IMR-90 (cell line): ENCODE measurements at regions not wholly inside any gene's neighbourhood (a gene's known extent, or its start where the extent isn't known, plus 50 kb on each side); places are given as distances from the start of the nearest gene placed in this dataset.
A peak's percentile ranks its signal among the peaks of the same experiment; 100 is the strongest.

Experiments used
- ATAC-seq: fragments of 200-7000 bp; cut with Tn5 transposase; 2 replicates; pipeline ENCODE4 v1.9.1; 2020; ENCODE audit warnings: low read depth, mild to moderate bottlenecking, moderate library complexity
- BruUV-seq: library from RNA; stranded (reverse); fragments of 400-500 nt; replicated peaks from 2 replicates; lab custom pipeline; 2021; lab: Mats Ljungman, UMichigan
- CTCF ChIA-PET: fragments of 300-600 bp; formaldehyde crosslinking; extraction: SDS; loops from one replicate; lab custom pipeline; 2021; ENCODE audit warnings: antibody characterized with exemption; lab: Yijun Ruan, JAX
- POLR2A ChIA-PET: fragments of 300-600 bp; sonication (Branson Sonifier 250); formaldehyde crosslinking; loops from one replicate; lab custom pipeline; 2022; ENCODE audit warnings: antibody characterized with exemption; ENCODE audit not compliant: unreplicated experiment; lab: Charles Lee
- DNase-seq: peaks from one replicate; pipeline ENCODE4 v3.0.0; 2013
- H2AFZ ChIP-seq: replicated peaks from 2 replicates; pipeline ENCODE3; 2013; ENCODE audit warnings: low read length, mild to moderate bottlenecking; ENCODE audit not compliant: poor library complexity
- H2AK5ac ChIP-seq: 2 replicates; pipeline ENCODE4 v1.6.1; 2013; ENCODE audit warnings: low read depth, low read length, inconsistent platforms
- H2AK9ac ChIP-seq: replicated peaks from 2 replicates; pipeline ENCODE3; 2013; ENCODE audit warnings: mild to moderate bottlenecking, low read depth, low read length, moderate library complexity; ENCODE audit not compliant: poor library complexity
- H2BK120ac ChIP-seq: 2 replicates; pipeline ENCODE4 v1.6.1; 2013; ENCODE audit warnings: low read depth, low read length, inconsistent platforms
- H2BK15ac ChIP-seq: 3 replicates; pipeline ENCODE4 v1.6.1; 2013; ENCODE audit warnings: low read depth, low read length, inconsistent platforms
- H2BK20ac ChIP-seq: 2 replicates; pipeline ENCODE4 v1.6.1; 2013; ENCODE audit warnings: low read depth, mild to moderate bottlenecking, inconsistent platforms, low read length, moderate library complexity
- H2BK5ac ChIP-seq: 2 replicates; pipeline ENCODE4 v1.6.1; 2013; ENCODE audit warnings: mild to moderate bottlenecking, low read depth, low read length, inconsistent platforms; ENCODE audit not compliant: poor library complexity, severe bottlenecking
- H3K14ac ChIP-seq: replicated peaks from 2 replicates; pipeline ENCODE4 v1.6.1; 2013; ENCODE audit warnings: low read depth, low read length, inconsistent platforms
- H3K18ac ChIP-seq: 2 replicates; pipeline ENCODE4 v1.6.1; 2013; ENCODE audit warnings: low read depth, low read length, control low read depth
- H3K23ac ChIP-seq: 2 replicates; pipeline ENCODE4 v1.6.1; 2013; ENCODE audit warnings: low read depth, low read length, inconsistent platforms
- H3K27ac ChIP-seq: 2 replicates; pipeline ENCODE4 v1.5.1; 2013; ENCODE audit warnings: mild to moderate bottlenecking, control low read depth, low read length; ENCODE audit not compliant: insufficient read depth
- H3K27me3 ChIP-seq: 2 replicates; pipeline ENCODE4 v1.6.1; 2013; ENCODE audit warnings: low read length; ENCODE audit not compliant: control insufficient read depth, insufficient read depth
- H3K36me3 ChIP-seq: 2 replicates; pipeline ENCODE4 v1.6.1; 2013; ENCODE audit warnings: low read length, mixed read lengths; ENCODE audit not compliant: control insufficient read depth, insufficient read depth
- H3K4ac ChIP-seq: 2 replicates; pipeline ENCODE4 v1.6.1; 2013; ENCODE audit warnings: low read depth, low read length, inconsistent platforms
- H3K4me1 ChIP-seq: 2 replicates; pipeline ENCODE4 v1.6.1; 2013; ENCODE audit warnings: low read length, mixed read lengths; ENCODE audit not compliant: control insufficient read depth, insufficient read depth
- H3K4me2 ChIP-seq: 2 replicates; pipeline ENCODE4 v1.6.1; 2013; ENCODE audit warnings: low read depth, mild to moderate bottlenecking, control low read depth, low read length, moderate library complexity
- H3K4me3 ChIP-seq: 2 replicates; pipeline ENCODE4 v1.5.1; 2013; ENCODE audit warnings: low read depth, mild to moderate bottlenecking, control low read depth, low read length, moderate library complexity; ENCODE audit not compliant: insufficient read depth
- H3K56ac ChIP-seq: 2 replicates; pipeline ENCODE4 v1.6.1; 2013; ENCODE audit warnings: low read length, inconsistent platforms; ENCODE audit not compliant: insufficient read depth; ENCODE audit errors: extremely low read depth
- H3K79me1 ChIP-seq, 2 experiments: 2 replicates each; pipeline ENCODE4 v1.6.1; 2013; ENCODE audit warnings: low read length in 2 of 2, inconsistent platforms in 1 of 2, low read depth in 1 of 2
- H3K9ac ChIP-seq: 2 replicates; pipeline ENCODE4 v1.6.1; 2013; ENCODE audit warnings: low read depth, low read length, control low read depth
- H3K9me1 ChIP-seq: 2 replicates; pipeline ENCODE4 v1.6.1; 2013; ENCODE audit warnings: low read length, inconsistent platforms; ENCODE audit not compliant: insufficient read depth
- H3K9me3 ChIP-seq: 2 replicates; pipeline ENCODE4 v1.6.1; 2013; ENCODE audit warnings: low read length; ENCODE audit not compliant: control insufficient read depth, insufficient read depth
- H4K20me1 ChIP-seq: 2 replicates; pipeline ENCODE4 v1.6.1; 2013; ENCODE audit warnings: low read length, inconsistent platforms; ENCODE audit not compliant: insufficient read depth
- H4K5ac ChIP-seq: 2 replicates; pipeline ENCODE4 v1.6.1; 2013; ENCODE audit warnings: mild to moderate bottlenecking, low read depth, low read length, control low read depth
- H4K8ac ChIP-seq, 2 experiments: 2 replicates each; pipeline ENCODE4 v1.6.1; 2013; ENCODE audit warnings: low read depth in 2 of 2, low read length in 2 of 2, control low read depth in 1 of 2, inconsistent platforms in 1 of 2
- H4K91ac ChIP-seq: 2 replicates; pipeline ENCODE4 v1.6.1; 2013; ENCODE audit warnings: low read depth, low read length, inconsistent platforms; ENCODE audit not compliant: insufficient read depth
- CHD1 ChIP-seq: IDR thresholded peaks from 2 replicates; pipeline ENCODE4 v1.6.1; 2012; ENCODE audit warnings: low read depth, low read length, improper control_type of control experiment
- RAD21 ChIP-seq: IDR thresholded peaks from 2 replicates; pipeline ENCODE4 v1.6.1; 2012; ENCODE audit warnings: low read length, improper control_type of control experiment
- RCOR1 ChIP-seq: IDR thresholded peaks from 2 replicates; pipeline ENCODE4 v1.6.1; 2012; ENCODE audit warnings: mild to moderate bottlenecking, low read length, improper control_type of control experiment; ENCODE audit not compliant: insufficient replicate concordance
- SMC3 ChIP-seq: fragments of 150-350 bp; IDR thresholded peaks from 2 replicates; pipeline ENCODE4 v1.6.1; 2016; ENCODE audit warnings: low read depth, mild to moderate bottlenecking, antibody characterized with exemption, low read length, moderate library complexity
- WGBS, 2 experiments: methylation state at CpG; one replicate each; pipeline versions ENCODE4 v1.1.5 to v1.1.7; 2013; ENCODE audit warnings: missing lambda C conversion rate in 2 of 2; ENCODE audit not compliant: insufficient read length in 1 of 2; ENCODE audit errors: extremely low coverage in 2 of 2; 5-methylcytosine and 5-hydroxymethylcytosine counted together
- dilution Hi-C: fragments of 300-500 bp; cut with HindIII; formaldehyde crosslinking; loops from one replicate; pipeline ENCODE4 v1.14.3; 2018; ENCODE audit warnings: low sequenced_read_pairs; ENCODE audit not compliant: unreplicated experiment
- in situ Hi-C: fragments of 300-500 bp; cut with MboI; formaldehyde crosslinking; loops from 3 replicates; pipeline ENCODE4 v1.14.3; 2019; ENCODE audit warnings: low sequenced_read_pairs, inconsistent platforms, mixed read lengths
- intact Hi-C: fragments of 100-400 bp; cut with micrococcal nuclease; formaldehyde crosslinking; loops from 2 replicates; pipeline ENCODE4 v1.10.0; 2022

- Histone ChIP-seq H4K91ac (no peak overlapping the region), H3K23ac (no peak overlapping the region), H2BK120ac (no peak overlapping the region), H3K36me3 (no peaks in the 10 kb centered on the region), H3K56ac (no peak overlapping the region), H3K4me3 (no peak overlapping the region), H2AK9ac (no peak overlapping the region), H2BK15ac (no peak overlapping the region), H3K9me3 (no peaks in the 10 kb centered on the region), H3K4me2 (no peak overlapping the region), H2BK20ac (no peak overlapping the region), H3K9me1 (no peaks in the 10 kb centered on the region), H3K4me1 (no peaks in the 10 kb centered on the region), H3K27ac (no peak overlapping the region), H3K27me3 (no peaks in the 10 kb centered on the region), H4K20me1 (no peaks in the 10 kb centered on the region), H2BK5ac (no peak overlapping the region), H3K18ac (no peak overlapping the region), H3K14ac (no peak overlapping the region), H4K5ac (no peak overlapping the region), H2AK5ac (no peak overlapping the region), H3K9ac (no peak overlapping the region), H2AFZ (no peak overlapping the region), H3K4ac (no peak overlapping the region), H4K8ac (no peak overlapping the region), H3K79me1 (no peaks in the 10 kb centered on the region)
- ChIA-PET CTCF (no interaction called here), POLR2A (no interaction called here)
- TF ChIP-seq CHD1 (no peak), RCOR1 (no peak), RAD21 (no peak), SMC3 (no peak)
- in situ Hi-C loops = no loop called here
- dilution Hi-C loops = no loop called here
- BruUV-seq = no TSS peak
- no CpG with 5 or more reads among the region's 1 CpG for WGBS, 2 experiments
- intact Hi-C loops = no loop called here
- ATAC-seq (no peak), DNase-seq (peak; percentile 6)
Measured at GRCh38 chr10:4202938-4203337, 417.9 kb upstream of the KLF6 start.
